Heart left ventricle (tissue), 16 donors: ENCODE measurements at regions not wholly inside any gene's neighbourhood (a gene's known extent, or its start where the extent isn't known, plus 50 kb on each side); places are given as distances from the start of the nearest gene placed in this dataset.

Source experiments
- ATAC-seq, 4 donors: fragments of 200-7000 bp; cut with Tn5 transposase; one replicate each; pipeline ENCODE4 v1.9.1; 2020 to 2022; ENCODE audit warnings: moderate library complexity in 4 of 4, mild to moderate bottlenecking in 3 of 4, moderate number of reproducible peaks in 1 of 4
- DNase-seq, 5 donors: peaks; one replicate each; pipeline ENCODE4 v3.0.0-alpha.2; 2020
- H3K27ac ChIP-seq, 12 donors: fragments of 200-600 bp; sonication (generic) in 4 of 12; one replicate each; pipeline versions ENCODE4 v1.5.0 to v1.8.0; 2016 to 2022; ENCODE audit warnings: mild to moderate bottlenecking in 2 of 12
- H3K27me3 ChIP-seq, 9 donors: fragments of 200-600 bp; sonication (generic) in 2 of 9; one replicate each; pipeline versions ENCODE4 v1.5.1 to v1.8.0; 2016 to 2022; ENCODE audit warnings: mild to moderate bottlenecking in 3 of 9
- H3K36me3 ChIP-seq, 9 donors: fragments of 200-600 bp; sonication (generic) in 2 of 9; one replicate each; pipeline versions ENCODE4 v1.5.0 to v1.8.0; 2018 to 2022; ENCODE audit warnings: mild to moderate bottlenecking in 2 of 9
- H3K4me1 ChIP-seq, 12 donors: fragments of 200-600 bp; sonication (generic) in 4 of 12; one replicate each; pipeline versions ENCODE4 v1.5.0 to v1.8.0; 2016 to 2022; ENCODE audit warnings: mild to moderate bottlenecking in 3 of 12
- H3K4me3 ChIP-seq, 12 donors: fragments of 200-600 bp; sonication (generic) in 4 of 12; one replicate each; pipeline versions ENCODE4 v1.5.0 to v1.8.0; 2017 to 2022; ENCODE audit warnings: mild to moderate bottlenecking in 9 of 12, moderate library complexity in 4 of 12
- H3K9me3 ChIP-seq, 12 donors: fragments of 200-600 bp; sonication (generic) in 4 of 12; one replicate each; pipeline versions ENCODE4 v1.5.0 to v1.8.0; 2016 to 2022; ENCODE audit warnings: mild to moderate bottlenecking in 1 of 12
- CTCF ChIP-seq, 12 donors: fragments of 200-600 bp; sonication (generic) in 4 of 12; IDR thresholded peaks; one replicate each; pipeline versions ENCODE4 v1.5.0 to v1.8.0; 2018 to 2022; ENCODE audit warnings: antibody characterized with exemption in 12 of 12, mild to moderate bottlenecking in 5 of 12
- POLR2A ChIP-seq, 2 donors: fragments of 450-650 bp; IDR thresholded peaks; one replicate each; pipeline ENCODE4 v1.6.1; 2017; ENCODE audit warnings: antibody characterized with exemption in 2 of 2, mild to moderate bottlenecking in 2 of 2, moderate library complexity in 2 of 2
- WGBS, 4 donors: extraction: QIAGEN DNeasy Blood & Tissue Kit in 2 of 4; methylation state at CpG; one replicate each; pipeline versions ENCODE4 v1.1.5 to v1.1.7; 2013 to 2018; 5-methylcytosine and 5-hydroxymethylcytosine counted together
- intact Hi-C, 10 donors: fragments of 100-400 bp; cut with DNase I; formaldehyde crosslinking; loops; one replicate each; pipeline versions ENCODE4 v1.11.1 to v1.14.2; 2022
- donor health status: ischemic (EF 13 %, LVEDD 7.1; RV severe dilation, severe dysfunction).
- donor health status: healthy with polysubstance abuse.
- donor health status: DM: no; HTN: yes; CAD: no.
- donor health status: DM: no; HTN: no; CAD: no.
- donor health status: ischemic (EF 25% LVEDD 6.9; RV normal size, moderate dysfunction).
- donor health status: ischemic (EF 25% LVEDD 5.7; RV mildly dilated, moderate dysfunction).
- donor health status: healthy.
- donor health status: DM: yes; HTN: yes; CAD: no.
- donor health status: ischemic (EF 35%, LVEDD 5.7; RV mildly dilated, moderate dysfunction).
- donor health status: nonischemic (EF 11% LVEDD 7.7; RV severe dilation, severe dysfunction).
- donor health status: DM: yes; HTN: yes; CAD: no.
- donor health status: PGD.
- donor health status: ischemic (EF 29% LVEDD 5.4; RV normal size, mild dysfunction).
- donor health status: nonischemic (EF 23%, LVEDD 6.1; RV moderate dilation, normal function).

DNA sequence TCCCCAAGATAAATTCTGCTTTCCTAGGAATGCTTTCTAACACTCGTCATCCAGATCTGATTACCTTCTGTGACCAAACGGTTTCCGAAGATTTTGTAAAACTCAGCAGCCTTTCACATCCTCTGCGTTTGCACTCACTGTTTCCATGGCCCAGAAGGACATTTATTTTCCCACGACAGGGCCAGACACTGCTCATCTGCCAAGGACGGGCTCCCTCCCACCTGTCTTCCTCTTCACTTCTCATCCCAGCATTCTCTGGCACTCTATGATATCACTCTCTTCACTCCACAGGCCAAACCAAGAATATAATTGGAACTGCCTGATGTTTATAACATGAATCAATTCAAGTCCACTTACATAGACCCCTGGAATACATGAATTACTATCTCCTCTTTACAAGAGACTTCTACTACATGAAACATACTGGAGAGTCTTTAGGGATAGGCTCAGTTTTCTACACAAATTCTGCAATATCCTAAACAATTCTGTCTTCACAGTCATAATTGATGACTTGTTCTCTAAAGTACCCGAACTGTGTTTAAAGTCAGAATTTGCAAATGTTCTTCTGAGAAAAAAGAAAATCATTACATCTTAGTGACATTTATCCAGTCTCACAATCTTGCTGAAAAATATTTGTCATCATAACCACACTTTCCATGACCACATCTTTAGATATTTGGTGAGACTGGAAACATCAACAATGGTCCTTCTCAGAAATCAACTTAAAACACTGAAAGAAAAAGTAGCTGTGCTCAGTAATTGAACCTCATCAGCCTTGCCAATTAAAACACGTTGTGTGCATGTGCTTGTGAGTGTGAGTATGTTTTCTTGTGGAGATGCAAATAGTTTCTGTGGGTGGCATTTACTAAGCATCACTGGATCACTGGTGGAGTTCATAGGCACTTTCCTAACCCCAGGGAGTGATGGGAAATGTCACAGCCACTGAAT, 79.5 kb upstream of the PRSS58 start:
- intact Hi-C loops: no loop called here
- no peak overlapping the region for H3K27ac ChIP-seq
- WGBS, 4 donors: 44 to 60% (median 47%) methylated on average over 8 of the region's 8 CpGs

GRCh38 chr7:142334806-142335205, 76.9 kb upstream of the PRSS58 start:
- H3K36me3 ChIP-seq: no peaks in the 10 kb centered on the region
- H3K27ac ChIP-seq: no peak overlapping the region
- H3K9me3 ChIP-seq: no peaks in the 10 kb centered on the region
- intact Hi-C loops: no loop called here
- no peak for TF ChIP-seq POLR2A (IDR thresholded peaks at IDR 0.05)
- TF ChIP-seq CTCF (IDR thresholded peaks at IDR 0.05): no peak
- peaks cover 0 to 27% (median 0%) of the 10 kb centered on the region in 9 donors for H3K27me3 ChIP-seq
- H3K4me1 ChIP-seq: no peaks in the 10 kb centered on the region
- WGBS, 4 donors: 93 to 100% (median 95%) methylated on average over 1 of the region's 1 CpG
- no peak overlapping the region for H3K4me3 ChIP-seq
- ATAC-seq: no peak
- DNase-seq: no peak

More for the DNA sequence above, 79.5 kb upstream of the PRSS58 start:
- no peaks in the 10 kb centered on the region for H3K4me1 ChIP-seq
- H3K4me3 ChIP-seq: no peak overlapping the region
- no peak for TF ChIP-seq POLR2A (IDR thresholded peaks at IDR 0.05)
- TF ChIP-seq CTCF (IDR thresholded peaks at IDR 0.05): no peak
- no peaks in the 10 kb centered on the region for H3K9me3 ChIP-seq
- ATAC-seq: no peak
- no peak for DNase-seq
- H3K27me3 ChIP-seq: peaks cover 0 to 27% (median 0%) of the 10 kb centered on the region in 9 donors
- H3K36me3 ChIP-seq: no peaks in the 10 kb centered on the region

DNA sequence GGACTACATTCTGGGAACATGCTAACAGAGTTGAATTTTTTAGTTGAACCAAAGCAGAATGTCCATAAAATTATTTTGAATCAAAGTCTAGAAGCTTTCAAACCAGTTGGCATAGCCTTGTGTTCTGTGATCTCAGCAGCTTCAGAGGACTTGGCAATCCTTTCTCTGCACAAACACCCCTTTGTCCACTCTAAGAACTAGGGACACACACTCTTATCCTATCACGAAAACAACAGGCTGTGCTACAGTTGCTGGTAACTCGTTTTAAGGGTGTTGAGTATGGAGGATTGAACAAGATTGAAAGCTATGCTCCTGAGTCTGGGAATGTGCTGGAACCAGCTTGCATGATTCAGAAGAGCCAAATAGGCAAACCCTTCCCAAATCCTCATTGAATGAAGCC, 76.4 kb upstream of the PRSS58 start:
- intact Hi-C loops: no loop called here
- no peak overlapping the region for H3K4me3 ChIP-seq
- WGBS, 4 donors: 38 to 48% (median 44%) methylated on average over 2 of the region's 2 CpGs
- no peak overlapping the region for H3K27ac ChIP-seq
- no peaks in the 10 kb centered on the region for H3K4me1 ChIP-seq
- no peak for DNase-seq
- H3K27me3 ChIP-seq: peaks cover 0 to 27% (median 0%) of the 10 kb centered on the region in 9 donors
- no peaks in the 10 kb centered on the region for H3K9me3 ChIP-seq
- ATAC-seq: no peak
- H3K36me3 ChIP-seq: no peaks in the 10 kb centered on the region
- no peak for TF ChIP-seq CTCF (IDR thresholded peaks at IDR 0.05)
- no peak for TF ChIP-seq POLR2A (IDR thresholded peaks at IDR 0.05)

GRCh38 chr7:142332421-142332820, 74.6 kb upstream of the PRSS58 start:
- no peak for TF ChIP-seq CTCF (IDR thresholded peaks at IDR 0.05)
- TF ChIP-seq POLR2A (IDR thresholded peaks at IDR 0.05): no peak
- Histone ChIP-seq H3K4me3 (no peak overlapping the region), H3K27ac (no peak overlapping the region), H3K36me3 (no peaks in the 10 kb centered on the region), H3K27me3 (peaks cover 0 to 31% (median 0%) of the 10 kb centered on the region in 9 donors), H3K9me3 (no peaks in the 10 kb centered on the region), H3K4me1 (no peaks in the 10 kb centered on the region)
- ATAC-seq (no peak), DNase-seq (no peak)
- WGBS, 4 donors: 88 to 92% (median 88%) methylated on average over 6 of the region's 6 CpGs
- intact Hi-C loops: no loop called here
